SK-N-SH treated with all-trans-retinoic acid at 6 μM for 48 hours (cell line): ENCODE measurements at regions not wholly inside any gene's neighbourhood (a gene's known extent, or its start where the extent isn't known, plus 50 kb on each side); places are given as distances from the start of the nearest gene placed in this dataset.

ENCODE experiments used
- BACH2 ChIP-seq: fragments of 250-450 bp; sonication (Bioruptor Pico); IDR thresholded peaks from 2 replicates; pipeline ENCODE4 v1.9.0; 2021; ENCODE audit warnings: mild to moderate bottlenecking, borderline replicate concordance
- CSDC2 ChIP-seq: fragments of 250-450 bp; sonication (Bioruptor Pico); IDR thresholded peaks from 2 replicates; pipeline ENCODE4 v1.5.0; 2020; ENCODE audit warnings: mild to moderate bottlenecking, moderate library complexity
- ISL1 ChIP-seq: fragments of 250-450 bp; sonication (Bioruptor Pico); IDR thresholded peaks from 2 replicates; pipeline ENCODE4 v2.1.2; 2022; ENCODE audit warnings: mild to moderate bottlenecking, moderate library complexity
- OSR1 ChIP-seq: fragments of 250-450 bp; sonication (Bioruptor Pico); IDR thresholded peaks from 2 replicates; pipeline ENCODE4 v1.8.0; 2022; ENCODE audit warnings: moderate library complexity, mild to moderate bottlenecking, inconsistent platforms
- PATZ1 ChIP-seq: fragments of 250-450 bp; sonication (Bioruptor Pico); IDR thresholded peaks from 2 replicates; pipeline ENCODE4 v1.8.0; 2020; ENCODE audit warnings: mild to moderate bottlenecking, moderate library complexity, borderline replicate concordance
- POU6F1 ChIP-seq: fragments of 250-450 bp; sonication (Bioruptor Pico); IDR thresholded peaks from 2 replicates; pipeline ENCODE4 v1.8.0; 2021; ENCODE audit warnings: low read depth, mild to moderate bottlenecking, moderate library complexity, borderline replicate concordance
- PPARA ChIP-seq: fragments of 250-450 bp; sonication (Bioruptor Pico); IDR thresholded peaks from 2 replicates; pipeline ENCODE4 v1.5.0; 2020; ENCODE audit warnings: mild to moderate bottlenecking, borderline replicate concordance
- TCF4 ChIP-seq: fragments of 250-450 bp; sonication (Bioruptor Pico); IDR thresholded peaks from 2 replicates; pipeline ENCODE4 v1.8.0; 2021; ENCODE audit warnings: mild to moderate bottlenecking, moderate library complexity, borderline replicate concordance
- TOX ChIP-seq: fragments of 250-450 bp; sonication (Bioruptor Pico); IDR thresholded peaks from 2 replicates; pipeline ENCODE4 v1.8.0; 2021; ENCODE audit warnings: mild to moderate bottlenecking, moderate library complexity, borderline replicate concordance
- TSHZ2 ChIP-seq: fragments of 250-450 bp; sonication (Bioruptor Pico); IDR thresholded peaks from 2 replicates; pipeline ENCODE4 v1.5.0; 2020; ENCODE audit warnings: mild to moderate bottlenecking, moderate library complexity
- ZC3H10 ChIP-seq: fragments of 250-450 bp; sonication (Bioruptor Pico); IDR thresholded peaks from 2 replicates; pipeline ENCODE4 v1.5.1; 2021; ENCODE audit warnings: mild to moderate bottlenecking, moderate library complexity
- ZFP30 ChIP-seq: fragments of 450-650 bp; formaldehyde crosslinking; IDR thresholded peaks from 2 replicates; pipeline ENCODE4 v1.5.0; 2022; ENCODE audit warnings: mild to moderate bottlenecking, moderate library complexity

- TF ChIP-seq TOX (CRISPR knock-in tag) (no peak), PATZ1 (CRISPR knock-in tag) (no peak), ZC3H10 (CRISPR knock-in tag) (no peak), TSHZ2 (CRISPR knock-in tag) (no peak), OSR1 (CRISPR knock-in tag) (no peak), ZFP30 (CRISPR knock-in tag) (no peak), BACH2 (no peak), PPARA (no peak), CSDC2 (CRISPR knock-in tag) (no peak), POU6F1 (CRISPR knock-in tag) (no peak), ISL1 (no peak), TCF4 (no peak)
Observed at GRCh38 chr2:207387001-207387571, 142.7 kb upstream of the CREB1 start.
